DND-41 (cell line): ENCODE measurements at regions not wholly inside any gene's neighbourhood (a gene's known extent, or its start where the extent isn't known, plus 50 kb on each side); places are given as distances from the start of the nearest gene placed in this dataset.

ENCODE experiments used
- EZH2 ChIP-seq: IDR thresholded peaks from 3 replicates; pipeline ENCODE4 v1.6.1; 2012; ENCODE audit warnings: borderline replicate concordance, low read depth, mild to moderate bottlenecking, moderate library complexity, low read length, inconsistent platforms; ENCODE audit not compliant: severe bottlenecking
- TF ChIP-seq, protein P1 (sequence below): IDR thresholded peaks from 2 replicates; pipeline ENCODE4 v1.5.1; 2012; ENCODE audit warnings: borderline replicate concordance, low read length, moderate library complexity, mild to moderate bottlenecking; ENCODE audit not compliant: poor library complexity, severe bottlenecking; ENCODE audit errors: extremely low read depth

DNA sequence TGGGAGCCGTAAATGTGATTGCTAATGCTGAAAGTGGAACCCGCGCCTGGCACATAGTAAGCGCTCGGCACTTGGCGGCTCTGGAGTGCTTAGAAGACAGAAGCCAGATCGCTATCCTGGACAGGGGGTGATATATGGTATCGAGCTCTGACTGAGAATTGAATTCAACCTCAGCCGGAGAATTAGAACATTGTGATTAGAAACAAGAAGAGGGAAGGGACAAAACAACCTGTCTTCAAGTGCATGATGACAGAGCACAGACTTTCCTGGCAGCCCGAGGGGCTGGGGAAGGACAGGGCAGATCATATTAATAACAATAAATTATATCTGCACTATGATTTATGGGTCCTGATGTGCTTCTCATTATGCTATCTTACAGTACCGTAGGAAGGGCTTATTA, 66.9 kb upstream of the TBX3 start:
- TF ChIP-seq, protein P1, sequence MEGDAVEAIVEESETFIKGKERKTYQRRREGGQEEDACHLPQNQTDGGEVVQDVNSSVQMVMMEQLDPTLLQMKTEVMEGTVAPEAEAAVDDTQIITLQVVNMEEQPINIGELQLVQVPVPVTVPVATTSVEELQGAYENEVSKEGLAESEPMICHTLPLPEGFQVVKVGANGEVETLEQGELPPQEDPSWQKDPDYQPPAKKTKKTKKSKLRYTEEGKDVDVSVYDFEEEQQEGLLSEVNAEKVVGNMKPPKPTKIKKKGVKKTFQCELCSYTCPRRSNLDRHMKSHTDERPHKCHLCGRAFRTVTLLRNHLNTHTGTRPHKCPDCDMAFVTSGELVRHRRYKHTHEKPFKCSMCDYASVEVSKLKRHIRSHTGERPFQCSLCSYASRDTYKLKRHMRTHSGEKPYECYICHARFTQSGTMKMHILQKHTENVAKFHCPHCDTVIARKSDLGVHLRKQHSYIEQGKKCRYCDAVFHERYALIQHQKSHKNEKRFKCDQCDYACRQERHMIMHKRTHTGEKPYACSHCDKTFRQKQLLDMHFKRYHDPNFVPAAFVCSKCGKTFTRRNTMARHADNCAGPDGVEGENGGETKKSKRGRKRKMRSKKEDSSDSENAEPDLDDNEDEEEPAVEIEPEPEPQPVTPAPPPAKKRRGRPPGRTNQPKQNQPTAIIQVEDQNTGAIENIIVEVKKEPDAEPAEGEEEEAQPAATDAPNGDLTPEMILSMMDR = no peak
- no peak for TF ChIP-seq EZH2
